Esophagus muscularis mucosa (tissue), 4 donors: ENCODE measurements at regions not wholly inside any gene's neighbourhood (a gene's known extent, or its start where the extent isn't known, plus 50 kb on each side); places are given as distances from the start of the nearest gene placed in this dataset.
"Not testable (repeated sequence)": the region's sequence is repeated elsewhere in the genome, so short reads cannot be mapped to it uniquely, and the experiment has no call there.

ENCODE experiments used
- DNase-seq: peaks from one replicate; pipeline ENCODE4 v3.0.0-alpha.2; 2017; ENCODE audit errors: extremely low spot score
- H3K27ac ChIP-seq, 4 donors: fragments of 200-600 bp; sonication (generic); replicated peaks in 1 of 4; 1 replicate in 3 of 4; 2 replicates in 1 of 4; pipeline ENCODE4 v1.5.1; 2016 to 2019; ENCODE audit warnings: mild to moderate bottlenecking in 1 of 4
- H3K27me3 ChIP-seq, 4 donors: fragments of 200-600 bp; sonication (generic); one replicate each; pipeline versions ENCODE4 v1.5.1 to v1.6.0; 2016 to 2019
- H3K36me3 ChIP-seq, 4 donors: fragments of 200-600 bp; sonication (generic); one replicate each; pipeline ENCODE4 v1.5.1; 2016 to 2019
- H3K4me1 ChIP-seq, 4 donors: fragments of 200-600 bp; sonication (generic); one replicate each; pipeline ENCODE4 v1.5.1; 2016 to 2019
- H3K4me3 ChIP-seq, 4 donors: fragments of 200-600 bp; sonication (generic); 1 replicate in 2 of 4; 2 replicates in 2 of 4; pipeline ENCODE4 v1.5.1; 2016 to 2019; ENCODE audit warnings: mild to moderate bottlenecking in 4 of 4, moderate library complexity in 1 of 4
- H3K9me3 ChIP-seq, 4 donors: fragments of 200-600 bp; sonication (generic); 1 replicate in 3 of 4; 2 replicates in 1 of 4; pipeline ENCODE4 v1.5.1; 2016 to 2019
- EP300 ChIP-seq: sonication (generic); formaldehyde crosslinking; IDR thresholded peaks from one replicate; pipeline ENCODE4 v1.6.1; 2017; ENCODE audit warnings: antibody characterized with exemption
- POLR2A ChIP-seq: fragments of 450-650 bp; IDR thresholded peaks from one replicate; pipeline ENCODE4 v1.6.1; 2017; ENCODE audit warnings: antibody characterized with exemption, moderate library complexity, mild to moderate bottlenecking, low read depth
- POLR2AphosphoS5 ChIP-seq, 2 donors: sonication (generic); formaldehyde crosslinking; IDR thresholded peaks; one replicate each; pipeline ENCODE4 v1.6.1; 2017; ENCODE audit warnings: antibody characterized with exemption in 2 of 2
- WGBS: methylation state at CpG from one replicate; pipeline ENCODE4 v1.1.5; 2018; 5-methylcytosine and 5-hydroxymethylcytosine counted together
- intact Hi-C: fragments of 100-400 bp; cut with DNase I; formaldehyde crosslinking; loops from one replicate; pipeline ENCODE4 v1.15.1; 2023
- TF ChIP-seq, protein P1 (sequence below), 3 experiments: fragments of 200-600 bp in 2 of 3; fragments of 450-650 bp in 1 of 3; sonication (generic) in 2 of 3; IDR thresholded peaks; one replicate each; pipeline ENCODE4 v1.5.1; 2017 to 2019; ENCODE audit warnings: antibody characterized with exemption in 3 of 3, mild to moderate bottlenecking in 2 of 3, moderate library complexity in 1 of 3

DNA sequence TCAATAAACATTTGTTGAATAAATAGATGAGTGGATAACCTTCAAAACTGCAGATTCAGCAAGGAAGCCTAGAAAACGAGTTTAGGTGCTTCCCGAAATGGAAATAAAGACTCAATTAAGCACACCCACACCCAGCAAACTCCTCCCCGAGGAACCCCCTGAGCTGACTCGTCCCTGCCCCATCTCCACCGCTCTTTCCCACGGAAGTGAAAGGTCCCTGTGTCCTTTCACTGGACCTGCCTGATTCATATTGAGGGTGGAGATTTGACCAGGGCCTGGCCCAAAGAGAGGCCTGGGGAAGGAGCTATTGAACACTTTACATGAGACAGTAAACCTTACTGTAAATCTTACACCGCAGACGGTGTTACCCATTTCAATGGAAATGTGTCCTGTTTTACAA, 129.1 kb downstream of the CPZ start:
- no peak overlapping the region for H3K4me3 ChIP-seq
- no peaks in the 10 kb centered on the region for H3K4me1 ChIP-seq
- WGBS: 82% methylated on average over 8 of the region's 8 CpGs
- peaks cover 0 to 47% (median 8%) of the 10 kb centered on the region in 4 donors for H3K27me3 ChIP-seq
- no peak for TF ChIP-seq POLR2AphosphoS5 (IDR thresholded peaks at IDR 0.05)
- peaks cover 0 to 6% (median 0%) of the 10 kb centered on the region in 4 donors for H3K9me3 ChIP-seq
- no peak overlapping the region for H3K27ac ChIP-seq
- DNase-seq: no peak
- H3K36me3 ChIP-seq: no peaks in the 10 kb centered on the region
- intact Hi-C loops: no loop called here

DNA sequence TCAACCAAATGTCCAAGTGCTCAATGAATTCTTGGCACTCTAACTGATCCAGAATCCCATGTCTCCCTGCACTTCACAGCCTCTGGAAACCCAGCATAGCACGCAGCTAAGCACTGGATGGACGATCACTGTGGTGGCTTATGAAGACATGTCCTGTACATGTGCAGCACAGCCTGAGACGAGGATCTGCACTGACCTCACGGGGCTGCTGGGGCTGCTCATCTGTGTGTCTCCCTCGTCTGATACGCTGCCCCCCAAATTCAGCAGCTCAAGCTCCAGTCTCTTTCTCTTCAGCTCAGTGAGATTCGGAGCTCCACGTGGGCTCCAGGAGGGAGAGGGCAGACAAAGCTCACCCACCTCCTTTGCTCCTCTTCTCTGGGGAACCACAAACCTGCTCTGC, 126.9 kb downstream of the CPZ start:
- DNase-seq: no peak
- intact Hi-C loops: no loop called here
- H3K27ac ChIP-seq: no peak overlapping the region
- H3K9me3 ChIP-seq: peaks cover 0 to 22% (median 6%) of the 10 kb centered on the region in 4 donors
- TF ChIP-seq, protein P1, sequence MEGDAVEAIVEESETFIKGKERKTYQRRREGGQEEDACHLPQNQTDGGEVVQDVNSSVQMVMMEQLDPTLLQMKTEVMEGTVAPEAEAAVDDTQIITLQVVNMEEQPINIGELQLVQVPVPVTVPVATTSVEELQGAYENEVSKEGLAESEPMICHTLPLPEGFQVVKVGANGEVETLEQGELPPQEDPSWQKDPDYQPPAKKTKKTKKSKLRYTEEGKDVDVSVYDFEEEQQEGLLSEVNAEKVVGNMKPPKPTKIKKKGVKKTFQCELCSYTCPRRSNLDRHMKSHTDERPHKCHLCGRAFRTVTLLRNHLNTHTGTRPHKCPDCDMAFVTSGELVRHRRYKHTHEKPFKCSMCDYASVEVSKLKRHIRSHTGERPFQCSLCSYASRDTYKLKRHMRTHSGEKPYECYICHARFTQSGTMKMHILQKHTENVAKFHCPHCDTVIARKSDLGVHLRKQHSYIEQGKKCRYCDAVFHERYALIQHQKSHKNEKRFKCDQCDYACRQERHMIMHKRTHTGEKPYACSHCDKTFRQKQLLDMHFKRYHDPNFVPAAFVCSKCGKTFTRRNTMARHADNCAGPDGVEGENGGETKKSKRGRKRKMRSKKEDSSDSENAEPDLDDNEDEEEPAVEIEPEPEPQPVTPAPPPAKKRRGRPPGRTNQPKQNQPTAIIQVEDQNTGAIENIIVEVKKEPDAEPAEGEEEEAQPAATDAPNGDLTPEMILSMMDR (IDR thresholded peaks at IDR 0.05): no peak
- TF ChIP-seq EP300 (no peak), POLR2A (no peak), POLR2AphosphoS5 (IDR thresholded peaks at IDR 0.05) (no peak)
- peaks cover 0 to 28% (median 0%) of the 10 kb centered on the region in 4 donors for H3K27me3 ChIP-seq
- no peak overlapping the region for H3K4me3 ChIP-seq
- WGBS: 91% methylated on average over 6 of the region's 8 CpGs
- no peaks in the 10 kb centered on the region for H3K4me1 ChIP-seq
- no peaks in the 10 kb centered on the region for H3K36me3 ChIP-seq

DNA sequence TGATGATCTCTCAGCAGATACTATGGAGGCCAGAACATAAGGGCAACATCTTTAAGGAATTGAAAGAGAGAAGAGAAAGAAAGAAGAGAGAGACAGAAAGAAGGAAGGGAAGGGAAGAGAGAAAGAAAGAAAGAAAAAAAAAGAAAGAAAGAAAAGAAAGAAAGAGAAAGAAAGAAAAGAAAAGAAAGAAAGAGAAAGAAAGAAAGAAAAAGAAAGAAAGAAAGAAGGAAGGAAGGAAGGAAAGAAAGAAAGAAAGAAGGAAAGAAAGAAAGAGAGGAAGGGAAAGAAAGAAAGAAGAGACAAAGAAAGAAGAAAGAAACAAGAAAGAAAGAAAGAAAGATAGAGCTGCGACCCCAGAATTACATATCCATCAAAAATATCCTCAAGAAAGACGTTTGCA, 124.9 kb downstream of the CPZ start:
- intact Hi-C loops: not testable (repeated sequence)
- WGBS: 44% methylated on average over 2 of the region's 2 CpGs

DNA sequence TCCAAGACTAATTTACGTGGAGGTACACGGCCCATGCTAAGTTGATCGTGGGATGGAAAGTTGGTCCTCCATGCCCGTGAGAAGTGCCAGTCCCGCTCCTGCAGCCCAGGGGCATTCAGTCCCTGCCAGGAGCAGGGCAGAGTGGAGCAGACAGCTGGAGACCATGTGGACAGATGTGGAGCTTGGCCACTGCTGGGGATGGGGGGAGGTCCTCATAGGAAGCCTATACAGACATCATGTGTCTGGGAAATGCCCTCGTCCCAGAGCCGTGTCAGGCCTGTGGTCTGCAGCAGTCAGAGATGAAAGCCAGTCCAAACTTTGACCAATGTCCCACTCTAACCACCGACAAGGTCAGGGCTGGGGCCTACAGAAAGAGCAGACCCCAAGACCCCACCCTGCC, 118.4 kb downstream of the CPZ start:
- DNase-seq: no peak
- TF ChIP-seq, protein P1 (IDR thresholded peaks at IDR 0.05): no peak
- TF ChIP-seq POLR2AphosphoS5 (IDR thresholded peaks at IDR 0.05): no peak
- TF ChIP-seq EP300: no peak
- TF ChIP-seq POLR2A: no peak
- no peak overlapping the region for H3K27ac ChIP-seq
- intact Hi-C loops: no loop called here
- peaks cover 0 to 35% (median 0%) of the 10 kb centered on the region in 4 donors for H3K27me3 ChIP-seq
- WGBS: 70% methylated on average over 5 of the region's 8 CpGs
- no peaks in the 10 kb centered on the region for H3K36me3 ChIP-seq
- no peak overlapping the region for H3K4me3 ChIP-seq
- peaks cover 0 to 39% (median 28%) of the 10 kb centered on the region in 4 donors for H3K9me3 ChIP-seq
- no peaks in the 10 kb centered on the region for H3K4me1 ChIP-seq

More for the DNA sequence above, 124.9 kb downstream of the CPZ start:
- not testable (repeated sequence) for H3K4me1 ChIP-seq, H3K36me3 ChIP-seq, H3K27ac ChIP-seq, H3K4me3 ChIP-seq, DNase-seq, H3K27me3 ChIP-seq
- peaks cover 0 to 35% (median 23%) of the 10 kb centered on the region in 4 donors for H3K9me3 ChIP-seq

DNA sequence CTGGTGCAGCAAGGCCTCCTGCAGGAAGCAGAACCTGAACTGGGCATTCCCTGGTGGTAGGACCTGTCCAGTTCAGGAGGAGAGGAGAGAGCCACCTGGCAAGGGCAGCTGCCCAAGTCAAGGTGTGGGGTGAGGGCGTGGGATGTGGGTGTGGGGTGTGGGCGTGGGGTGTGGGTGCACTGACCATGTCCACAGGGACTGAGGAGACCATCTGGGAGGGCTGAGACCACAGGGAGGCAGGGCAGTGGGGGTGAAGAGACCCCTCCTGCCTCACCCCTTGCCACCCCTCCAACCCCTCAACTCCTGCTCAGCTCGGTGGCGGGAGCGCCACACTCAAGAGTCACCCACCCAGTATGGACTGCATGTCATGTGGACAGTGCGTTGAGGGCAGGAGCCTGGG, 117.9 kb downstream of the CPZ start:
- intact Hi-C loops: no loop called here
- no peak for DNase-seq
- H3K36me3 ChIP-seq: no peaks in the 10 kb centered on the region

More for the DNA sequence above, 117.9 kb downstream of the CPZ start:
- TF ChIP-seq, protein P1 (IDR thresholded peaks at IDR 0.05): no peak
- no peak for TF ChIP-seq POLR2A
- 92% methylated on average over 3 of the region's 6 CpGs for WGBS
- Histone ChIP-seq H3K4me1 (no peaks in the 10 kb centered on the region), H3K27me3 (peaks cover 0 to 39% (median 0%) of the 10 kb centered on the region in 4 donors), H3K27ac (no peak overlapping the region), H3K9me3 (peaks cover 0 to 35% (median 28%) of the 10 kb centered on the region in 4 donors), H3K4me3 (no peak overlapping the region)
